CD14-positive monocyte (primary cell): ENCODE measurements at regions not wholly inside any gene's neighbourhood (a gene's known extent, or its start where the extent isn't known, plus 50 kb on each side); places are given as distances from the start of the nearest gene placed in this dataset.

Experiments
- DNase-seq, 3 donors: peaks; one replicate each; pipeline ENCODE4 v3.0.0-alpha.2; 2011 to 2022
- H2AFZ ChIP-seq: 2 replicates; pipeline ENCODE4 v1.6.0; 2012; ENCODE audit warnings: mild to moderate bottlenecking, low read depth, low read length, inconsistent platforms; ENCODE audit not compliant: insufficient read depth, poor library complexity, severe bottlenecking
- H3K27ac ChIP-seq, 2 donors: 1 replicate in 1 of 2; 2 replicates in 1 of 2; pipeline ENCODE4 v1.5.1; 2012 to 2013; ENCODE audit warnings: low read length in 2 of 2, control low read depth in 1 of 2, inconsistent platforms in 1 of 2, low read depth in 1 of 2, mild to moderate bottlenecking in 1 of 2
- H3K27me3 ChIP-seq, 2 donors: one replicate each; pipeline versions ENCODE4 v1.6.0 to v1.6.1; 2011 to 2013; ENCODE audit warnings: low read length in 2 of 2; ENCODE audit not compliant: control insufficient read depth in 2 of 2, insufficient read depth in 2 of 2
- H3K36me3 ChIP-seq, 2 donors: replicated peaks in 1 of 2; 1 replicate in 1 of 2; 2 replicates in 1 of 2; pipeline versions ENCODE4 v1.5.1 to v1.6.1; 2012 to 2013; ENCODE audit warnings: low read length in 2 of 2, control low read depth in 1 of 2, inconsistent platforms in 1 of 2, mild to moderate bottlenecking in 1 of 2; ENCODE audit not compliant: insufficient read depth in 2 of 2, control insufficient read depth in 1 of 2
- H3K4me1 ChIP-seq, 2 donors: 1 replicate in 1 of 2; 2 replicates in 1 of 2; pipeline versions ENCODE4 v1.5.1 to v1.6.1; 2012 to 2013; ENCODE audit warnings: low read length in 2 of 2, control low read depth in 1 of 2, inconsistent platforms in 1 of 2, mild to moderate bottlenecking in 1 of 2, moderate library complexity in 1 of 2; ENCODE audit not compliant: insufficient read depth in 2 of 2, control insufficient read depth in 1 of 2
- H3K4me2 ChIP-seq: replicated peaks from 2 replicates; pipeline ENCODE3; 2012; ENCODE audit warnings: low read length, moderate library complexity, mild to moderate bottlenecking; ENCODE audit not compliant: poor library complexity, severe bottlenecking; ENCODE audit errors: extremely low read depth
- H3K4me3 ChIP-seq, 3 experiments: fragments of 200-600 bp in 1 of 3; sonication (generic) in 1 of 3; replicated peaks in 1 of 3; 1 replicate in 2 of 3; 2 replicates in 1 of 3; pipeline ENCODE4 v1.5.1; 2011 to 2013; ENCODE audit warnings: low read length in 3 of 3, mild to moderate bottlenecking in 3 of 3, control low read depth in 2 of 3, low read depth in 2 of 3, inconsistent platforms in 1 of 3, moderate library complexity in 1 of 3
- H3K79me2 ChIP-seq: 2 replicates; pipeline ENCODE4 v1.6.0; 2012; ENCODE audit warnings: mild to moderate bottlenecking, control low read depth, inconsistent platforms, low read length, moderate library complexity; ENCODE audit not compliant: insufficient read depth
- H3K9ac ChIP-seq: 2 replicates; pipeline ENCODE4 v1.6.0; 2017; ENCODE audit warnings: low read length, mild to moderate bottlenecking; ENCODE audit not compliant: insufficient read depth, poor library complexity, severe bottlenecking
- H3K9me3 ChIP-seq, 2 donors: replicated peaks in 1 of 2; 1 replicate in 1 of 2; 2 replicates in 1 of 2; pipeline versions ENCODE4 v1.5.1 to v1.6.1; 2012 to 2013; ENCODE audit warnings: low read length in 2 of 2, control low read depth in 1 of 2; ENCODE audit not compliant: control insufficient read depth in 1 of 2, insufficient read depth in 1 of 2
- H4K20me1 ChIP-seq: 2 replicates; pipeline ENCODE4 v1.6.0; 2012; ENCODE audit warnings: mild to moderate bottlenecking, low read length, control low read depth, moderate library complexity; ENCODE audit not compliant: insufficient read depth
- H3K27ac Mint-ChIP-seq, 7 donors: one replicate each; pipeline ENCODE4 v1.8.0; 2020; ENCODE audit warnings: mild to moderate bottlenecking in 7 of 7, mixed read lengths in 7 of 7, moderate library complexity in 6 of 7, inconsistent platforms in 2 of 7
- H3K27me3 Mint-ChIP-seq, 3 donors: one replicate each; pipeline ENCODE4 v1.8.0; 2021 to 2022; ENCODE audit warnings: low read depth in 3 of 3, mild to moderate bottlenecking in 3 of 3, mixed read lengths in 3 of 3, moderate library complexity in 3 of 3, inconsistent platforms in 1 of 3
- H3K36me3 Mint-ChIP-seq, 2 donors: one replicate each; pipeline ENCODE4 v1.8.0; 2020; ENCODE audit warnings: mixed read lengths in 2 of 2, inconsistent platforms in 1 of 2, mild to moderate bottlenecking in 1 of 2
- H3K4me1 Mint-ChIP-seq: one replicate; pipeline ENCODE4 v1.8.0; 2020; ENCODE audit warnings: mild to moderate bottlenecking, mixed read lengths
- H3K4me3 Mint-ChIP-seq, 2 donors: one replicate each; pipeline ENCODE4 v1.8.0; 2020; ENCODE audit warnings: mild to moderate bottlenecking in 2 of 2, mixed read lengths in 2 of 2, moderate library complexity in 1 of 2
- H3K9me3 Mint-ChIP-seq, 7 donors: one replicate each; pipeline ENCODE4 v1.8.0; 2020 to 2022; ENCODE audit warnings: mixed read lengths in 7 of 7, mild to moderate bottlenecking in 6 of 7, moderate library complexity in 6 of 7, inconsistent platforms in 2 of 7
- WGBS: methylation state at CpG from one replicate; pipeline ENCODE4 v1.1.5; 2013; ENCODE audit warnings: missing lambda C conversion rate; ENCODE audit not compliant: insufficient coverage; 5-methylcytosine and 5-hydroxymethylcytosine counted together
- intact Hi-C, 2 donors: fragments of 100-400 bp; cut with micrococcal nuclease; formaldehyde crosslinking; loops; one replicate each; pipeline versions ENCODE4 v1.15.0 to v1.15.1; 2023
- TF ChIP-seq, protein P1 (sequence below): fragments of 200-600 bp; IDR thresholded peaks from one replicate; pipeline ENCODE4 v1.8.0; 2022; ENCODE audit warnings: antibody characterized with exemption, mild to moderate bottlenecking

DNA sequence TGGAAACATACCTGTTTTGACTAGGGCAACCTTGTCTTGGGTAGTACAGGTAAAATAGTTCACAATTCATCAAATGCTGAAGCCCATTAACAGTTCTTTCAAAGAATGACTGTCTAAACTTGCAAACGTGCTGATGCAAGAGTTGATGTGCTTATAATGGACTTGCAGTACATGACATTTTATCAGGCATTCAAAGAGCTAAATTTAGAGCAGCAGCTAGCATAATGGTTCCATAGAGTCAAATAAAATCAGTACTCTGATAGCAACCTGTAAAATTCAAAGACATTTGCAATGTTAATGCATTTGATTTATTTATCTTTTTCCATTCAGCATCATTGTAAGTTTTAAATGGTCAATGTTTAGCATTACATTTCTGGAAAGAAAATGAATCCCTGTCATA is 979.7 kb upstream of the SLC10A2 start:
- Histone ChIP-seq H3K4me1 (no peaks in the 10 kb centered on the region), H3K27ac (no peak overlapping the region), H3K9ac (no peak overlapping the region), H3K79me2 (no peaks in the 10 kb centered on the region), H3K4me2 (no peak overlapping the region), H4K20me1 (no peaks in the 10 kb centered on the region), H2AFZ (no peak overlapping the region), H3K27me3 (no peaks in the 10 kb centered on the region), H3K4me3 (no peak overlapping the region), H3K36me3 (no peaks in the 10 kb centered on the region), H3K9me3 (no peaks in the 10 kb centered on the region)
- Mint-ChIP-seq H3K27me3 (no peaks in the 10 kb centered on the region), H3K27ac (no peak overlapping the region), H3K4me3 (no peak overlapping the region), H3K36me3 (no peaks in the 10 kb centered on the region), H3K4me1 (no peaks in the 10 kb centered on the region), H3K9me3 (peaks cover 0 to 6% (median 0%) of the 10 kb centered on the region in 7 donors)
- intact Hi-C loops, result no loop called here
- WGBS, result 80% methylated on average over 1 of the region's 1 CpG
- TF ChIP-seq, protein P1, sequence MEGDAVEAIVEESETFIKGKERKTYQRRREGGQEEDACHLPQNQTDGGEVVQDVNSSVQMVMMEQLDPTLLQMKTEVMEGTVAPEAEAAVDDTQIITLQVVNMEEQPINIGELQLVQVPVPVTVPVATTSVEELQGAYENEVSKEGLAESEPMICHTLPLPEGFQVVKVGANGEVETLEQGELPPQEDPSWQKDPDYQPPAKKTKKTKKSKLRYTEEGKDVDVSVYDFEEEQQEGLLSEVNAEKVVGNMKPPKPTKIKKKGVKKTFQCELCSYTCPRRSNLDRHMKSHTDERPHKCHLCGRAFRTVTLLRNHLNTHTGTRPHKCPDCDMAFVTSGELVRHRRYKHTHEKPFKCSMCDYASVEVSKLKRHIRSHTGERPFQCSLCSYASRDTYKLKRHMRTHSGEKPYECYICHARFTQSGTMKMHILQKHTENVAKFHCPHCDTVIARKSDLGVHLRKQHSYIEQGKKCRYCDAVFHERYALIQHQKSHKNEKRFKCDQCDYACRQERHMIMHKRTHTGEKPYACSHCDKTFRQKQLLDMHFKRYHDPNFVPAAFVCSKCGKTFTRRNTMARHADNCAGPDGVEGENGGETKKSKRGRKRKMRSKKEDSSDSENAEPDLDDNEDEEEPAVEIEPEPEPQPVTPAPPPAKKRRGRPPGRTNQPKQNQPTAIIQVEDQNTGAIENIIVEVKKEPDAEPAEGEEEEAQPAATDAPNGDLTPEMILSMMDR, result no peak
- DNase-seq, result no peak

DNA sequence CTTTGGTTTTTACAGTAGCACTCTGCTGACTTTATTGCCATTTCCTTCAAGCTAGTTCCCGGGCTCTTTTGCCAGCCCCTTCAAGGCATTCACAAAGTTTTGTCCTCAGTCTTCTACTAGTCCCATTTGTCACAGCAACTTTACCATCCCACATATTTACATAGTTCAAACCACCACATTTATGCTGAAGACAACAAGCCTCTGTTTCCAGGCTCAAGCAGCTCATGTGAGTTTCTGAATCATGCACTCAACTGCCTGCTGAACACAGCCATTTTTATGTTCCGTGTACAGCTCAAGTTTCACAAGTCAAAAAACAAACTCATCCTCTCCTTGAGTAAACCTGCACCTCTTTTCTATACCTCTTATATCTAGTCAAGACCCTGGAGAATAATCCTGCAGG is 977.0 kb upstream of the SLC10A2 start:
- H3K27ac Mint-ChIP-seq, result no peak overlapping the region
- H3K27me3 Mint-ChIP-seq, result no peaks in the 10 kb centered on the region
- H3K9ac ChIP-seq, result no peak overlapping the region
- no peaks in the 10 kb centered on the region for H3K4me1 ChIP-seq
- H3K27me3 ChIP-seq, result no peaks in the 10 kb centered on the region
- no peak overlapping the region for H2AFZ ChIP-seq
- intact Hi-C loops, result no loop called here
- WGBS, result 100% methylated on average over 2 of the region's 2 CpGs
- no peak overlapping the region for H3K4me2 ChIP-seq
- TF ChIP-seq, protein P1, result no peak
- no peaks in the 10 kb centered on the region for H3K36me3 ChIP-seq
- peaks cover 0 to 3% of the 10 kb centered on the region in 2 donors for H3K9me3 ChIP-seq
- DNase-seq, result no peak
- H3K27ac ChIP-seq, result no peak overlapping the region
- H3K4me1 Mint-ChIP-seq, result no peaks in the 10 kb centered on the region
- no peak overlapping the region for H3K4me3 ChIP-seq
- no peaks in the 10 kb centered on the region for H4K20me1 ChIP-seq
- no peaks in the 10 kb centered on the region for H3K36me3 Mint-ChIP-seq
- peaks cover 0 to 8% (median 0%) of the 10 kb centered on the region in 7 donors for H3K9me3 Mint-ChIP-seq
- no peaks in the 10 kb centered on the region for H3K79me2 ChIP-seq
- H3K4me3 Mint-ChIP-seq, result no peak overlapping the region
